IMR-90 (cell line): ENCODE measurements at regions not wholly inside any gene's neighbourhood (a gene's known extent, or its start where the extent isn't known, plus 50 kb on each side); places are given as distances from the start of the nearest gene placed in this dataset.

Experiments used
- ATAC-seq: fragments of 200-7000 bp; cut with Tn5 transposase; 2 replicates; pipeline ENCODE4 v1.9.1; 2020; ENCODE audit warnings: low read depth, mild to moderate bottlenecking, moderate library complexity
- BruUV-seq: library from RNA; stranded (reverse); fragments of 400-500 nt; replicated peaks from 2 replicates; lab custom pipeline; 2021; lab: Mats Ljungman, UMichigan
- CTCF ChIA-PET: fragments of 300-600 bp; formaldehyde crosslinking; extraction: SDS; loops from one replicate; lab custom pipeline; 2021; ENCODE audit warnings: antibody characterized with exemption; lab: Yijun Ruan, JAX
- POLR2A ChIA-PET: fragments of 300-600 bp; sonication (Branson Sonifier 250); formaldehyde crosslinking; loops from one replicate; lab custom pipeline; 2022; ENCODE audit warnings: antibody characterized with exemption; ENCODE audit not compliant: unreplicated experiment; lab: Charles Lee
- DNase-seq: peaks from one replicate; pipeline ENCODE4 v3.0.0; 2013
- H2AFZ ChIP-seq: replicated peaks from 2 replicates; pipeline ENCODE3; 2013; ENCODE audit warnings: low read length, mild to moderate bottlenecking; ENCODE audit not compliant: poor library complexity
- H2AK5ac ChIP-seq: 2 replicates; pipeline ENCODE4 v1.6.1; 2013; ENCODE audit warnings: low read depth, low read length, inconsistent platforms
- H2AK9ac ChIP-seq: replicated peaks from 2 replicates; pipeline ENCODE3; 2013; ENCODE audit warnings: mild to moderate bottlenecking, low read depth, low read length, moderate library complexity; ENCODE audit not compliant: poor library complexity
- H2BK120ac ChIP-seq: 2 replicates; pipeline ENCODE4 v1.6.1; 2013; ENCODE audit warnings: low read depth, low read length, inconsistent platforms
- H2BK15ac ChIP-seq: 3 replicates; pipeline ENCODE4 v1.6.1; 2013; ENCODE audit warnings: low read depth, low read length, inconsistent platforms
- H2BK20ac ChIP-seq: 2 replicates; pipeline ENCODE4 v1.6.1; 2013; ENCODE audit warnings: low read depth, mild to moderate bottlenecking, inconsistent platforms, low read length, moderate library complexity
- H2BK5ac ChIP-seq: 2 replicates; pipeline ENCODE4 v1.6.1; 2013; ENCODE audit warnings: mild to moderate bottlenecking, low read depth, low read length, inconsistent platforms; ENCODE audit not compliant: poor library complexity, severe bottlenecking
- H3K14ac ChIP-seq: replicated peaks from 2 replicates; pipeline ENCODE4 v1.6.1; 2013; ENCODE audit warnings: low read depth, low read length, inconsistent platforms
- H3K18ac ChIP-seq: 2 replicates; pipeline ENCODE4 v1.6.1; 2013; ENCODE audit warnings: low read depth, low read length, control low read depth
- H3K23ac ChIP-seq: 2 replicates; pipeline ENCODE4 v1.6.1; 2013; ENCODE audit warnings: low read depth, low read length, inconsistent platforms
- H3K27ac ChIP-seq: 2 replicates; pipeline ENCODE4 v1.5.1; 2013; ENCODE audit warnings: mild to moderate bottlenecking, control low read depth, low read length; ENCODE audit not compliant: insufficient read depth
- H3K27me3 ChIP-seq: 2 replicates; pipeline ENCODE4 v1.6.1; 2013; ENCODE audit warnings: low read length; ENCODE audit not compliant: control insufficient read depth, insufficient read depth
- H3K36me3 ChIP-seq: 2 replicates; pipeline ENCODE4 v1.6.1; 2013; ENCODE audit warnings: low read length, mixed read lengths; ENCODE audit not compliant: control insufficient read depth, insufficient read depth
- H3K4ac ChIP-seq: 2 replicates; pipeline ENCODE4 v1.6.1; 2013; ENCODE audit warnings: low read depth, low read length, inconsistent platforms
- H3K4me1 ChIP-seq: 2 replicates; pipeline ENCODE4 v1.6.1; 2013; ENCODE audit warnings: low read length, mixed read lengths; ENCODE audit not compliant: control insufficient read depth, insufficient read depth
- H3K4me2 ChIP-seq: 2 replicates; pipeline ENCODE4 v1.6.1; 2013; ENCODE audit warnings: low read depth, mild to moderate bottlenecking, control low read depth, low read length, moderate library complexity
- H3K4me3 ChIP-seq: 2 replicates; pipeline ENCODE4 v1.5.1; 2013; ENCODE audit warnings: low read depth, mild to moderate bottlenecking, control low read depth, low read length, moderate library complexity; ENCODE audit not compliant: insufficient read depth
- H3K56ac ChIP-seq: 2 replicates; pipeline ENCODE4 v1.6.1; 2013; ENCODE audit warnings: low read length, inconsistent platforms; ENCODE audit not compliant: insufficient read depth; ENCODE audit errors: extremely low read depth
- H3K79me1 ChIP-seq, 2 experiments: 2 replicates each; pipeline ENCODE4 v1.6.1; 2013; ENCODE audit warnings: low read length in 2 of 2, inconsistent platforms in 1 of 2, low read depth in 1 of 2
- H3K9ac ChIP-seq: 2 replicates; pipeline ENCODE4 v1.6.1; 2013; ENCODE audit warnings: low read depth, low read length, control low read depth
- H3K9me1 ChIP-seq: 2 replicates; pipeline ENCODE4 v1.6.1; 2013; ENCODE audit warnings: low read length, inconsistent platforms; ENCODE audit not compliant: insufficient read depth
- H3K9me3 ChIP-seq: 2 replicates; pipeline ENCODE4 v1.6.1; 2013; ENCODE audit warnings: low read length; ENCODE audit not compliant: control insufficient read depth, insufficient read depth
- H4K20me1 ChIP-seq: 2 replicates; pipeline ENCODE4 v1.6.1; 2013; ENCODE audit warnings: low read length, inconsistent platforms; ENCODE audit not compliant: insufficient read depth
- H4K5ac ChIP-seq: 2 replicates; pipeline ENCODE4 v1.6.1; 2013; ENCODE audit warnings: mild to moderate bottlenecking, low read depth, low read length, control low read depth
- H4K8ac ChIP-seq, 2 experiments: 2 replicates each; pipeline ENCODE4 v1.6.1; 2013; ENCODE audit warnings: low read depth in 2 of 2, low read length in 2 of 2, control low read depth in 1 of 2, inconsistent platforms in 1 of 2
- H4K91ac ChIP-seq: 2 replicates; pipeline ENCODE4 v1.6.1; 2013; ENCODE audit warnings: low read depth, low read length, inconsistent platforms; ENCODE audit not compliant: insufficient read depth
- CEBPB ChIP-seq: IDR thresholded peaks from 2 replicates; pipeline ENCODE4 v1.6.1; 2012; ENCODE audit warnings: low read depth, low read length, improper control_type of control experiment
- MAFK ChIP-seq: IDR thresholded peaks from 2 replicates; pipeline ENCODE4 v1.6.1; 2012; ENCODE audit warnings: low read depth, low read length, improper control_type of control experiment
- WGBS, 2 experiments: methylation state at CpG; one replicate each; pipeline versions ENCODE4 v1.1.5 to v1.1.7; 2013; ENCODE audit warnings: missing lambda C conversion rate in 2 of 2; ENCODE audit not compliant: insufficient read length in 1 of 2; ENCODE audit errors: extremely low coverage in 2 of 2; 5-methylcytosine and 5-hydroxymethylcytosine counted together
- dilution Hi-C: fragments of 300-500 bp; cut with HindIII; formaldehyde crosslinking; loops from one replicate; pipeline ENCODE4 v1.14.3; 2018; ENCODE audit warnings: low sequenced_read_pairs; ENCODE audit not compliant: unreplicated experiment
- in situ Hi-C: fragments of 300-500 bp; cut with MboI; formaldehyde crosslinking; loops from 3 replicates; pipeline ENCODE4 v1.14.3; 2019; ENCODE audit warnings: low sequenced_read_pairs, inconsistent platforms, mixed read lengths
- intact Hi-C: fragments of 100-400 bp; cut with micrococcal nuclease; formaldehyde crosslinking; loops from 2 replicates; pipeline ENCODE4 v1.10.0; 2022

GRCh38 chr2:217027414-217027813 lies 167.6 kb upstream of the TNP1 start:
- dilution Hi-C loops, result no loop called here

More at GRCh38 chr2:217027414-217027813, 167.6 kb upstream of the TNP1 start:
- Histone ChIP-seq H3K4me1 (no peaks in the 10 kb centered on the region), H2BK5ac (no peak overlapping the region), H2BK20ac (no peak overlapping the region), H3K18ac (no peak overlapping the region), H2AK9ac (no peak overlapping the region), H4K91ac (no peak overlapping the region), H3K4me3 (no peak overlapping the region), H3K14ac (no peak overlapping the region), H3K4ac (no peak overlapping the region), H3K9me3 (no peaks in the 10 kb centered on the region; the same call in 1 of the 2 replicates), H3K23ac (no peak overlapping the region), H3K56ac (no peak overlapping the region), H4K20me1 (no peaks in the 10 kb centered on the region), H2BK120ac (no peak overlapping the region), H3K9ac (no peak overlapping the region), H3K4me2 (no peak overlapping the region), H2BK15ac (no peak overlapping the region), H4K8ac (no peak overlapping the region), H4K5ac (no peak overlapping the region), H2AFZ (no peak overlapping the region), H3K27ac (no peak overlapping the region), H3K9me1 (no peaks in the 10 kb centered on the region; the same call in 1 of the 2 replicates), H3K27me3 (peaks cover 9% of the 10 kb centered on the region; the same call in 1 of the 2 replicates), H2AK5ac (no peak overlapping the region), H3K79me1 (no peaks in the 10 kb centered on the region), H3K36me3 (no peaks in the 10 kb centered on the region)
- TF ChIP-seq MAFK (no peak), CEBPB (peak; percentile 48)
- intact Hi-C loops (no loop called here), in situ Hi-C loops (no loop called here)
- CTCF ChIA-PET, result no interaction called here
- DNase-seq, result no peak
- POLR2A ChIA-PET, result no interaction called here
- no peak for ATAC-seq
- BruUV-seq, result no TSS peak
- no CpG with 5 or more reads among the region's 1 CpG for WGBS, 2 experiments
